PFSK-1 (cell line): ENCODE measurements at regions not wholly inside any gene's neighbourhood (a gene's known extent, or its start where the extent isn't known, plus 50 kb on each side); places are given as distances from the start of the nearest gene placed in this dataset.

ENCODE experiments used
- FOXP2 ChIP-seq: optimal IDR thresholded peaks from 2 replicates; pipeline ENCODE3; 2011; ENCODE audit warnings: borderline replicate concordance, control low read depth, inconsistent platforms; ENCODE audit not compliant: insufficient read depth; ENCODE audit errors: extremely low read length, extremely low read depth
- POLR2AphosphoS5 ChIP-seq: IDR thresholded peaks from 2 replicates; pipeline ENCODE4 v1.6.1; 2012; ENCODE audit warnings: low read depth, mild to moderate bottlenecking, control low read depth, low read length, moderate library complexity
- SIN3A ChIP-seq: IDR thresholded peaks from 2 replicates; pipeline ENCODE4 v1.6.1; 2012; ENCODE audit warnings: mild to moderate bottlenecking, low read length, moderate library complexity, borderline replicate concordance; ENCODE audit not compliant: insufficient read depth
- TAF1 ChIP-seq: IDR thresholded peaks from 2 replicates; pipeline ENCODE4 v1.6.1; 2012; ENCODE audit warnings: low read length, control low read depth, borderline replicate concordance; ENCODE audit not compliant: insufficient read depth
- TF ChIP-seq, protein P1 (sequence below), 2 experiments: IDR thresholded peaks; 2 replicates each; pipeline versions ENCODE4 v1.6.1 to v1.8.0; 2011 to 2012; ENCODE audit warnings: low read depth in 2 of 2, low read length in 2 of 2, control low read depth in 1 of 2, inconsistent platforms in 1 of 2, mild to moderate bottlenecking in 1 of 2, moderate library complexity in 1 of 2; ENCODE audit not compliant: insufficient read depth in 1 of 2

DNA sequence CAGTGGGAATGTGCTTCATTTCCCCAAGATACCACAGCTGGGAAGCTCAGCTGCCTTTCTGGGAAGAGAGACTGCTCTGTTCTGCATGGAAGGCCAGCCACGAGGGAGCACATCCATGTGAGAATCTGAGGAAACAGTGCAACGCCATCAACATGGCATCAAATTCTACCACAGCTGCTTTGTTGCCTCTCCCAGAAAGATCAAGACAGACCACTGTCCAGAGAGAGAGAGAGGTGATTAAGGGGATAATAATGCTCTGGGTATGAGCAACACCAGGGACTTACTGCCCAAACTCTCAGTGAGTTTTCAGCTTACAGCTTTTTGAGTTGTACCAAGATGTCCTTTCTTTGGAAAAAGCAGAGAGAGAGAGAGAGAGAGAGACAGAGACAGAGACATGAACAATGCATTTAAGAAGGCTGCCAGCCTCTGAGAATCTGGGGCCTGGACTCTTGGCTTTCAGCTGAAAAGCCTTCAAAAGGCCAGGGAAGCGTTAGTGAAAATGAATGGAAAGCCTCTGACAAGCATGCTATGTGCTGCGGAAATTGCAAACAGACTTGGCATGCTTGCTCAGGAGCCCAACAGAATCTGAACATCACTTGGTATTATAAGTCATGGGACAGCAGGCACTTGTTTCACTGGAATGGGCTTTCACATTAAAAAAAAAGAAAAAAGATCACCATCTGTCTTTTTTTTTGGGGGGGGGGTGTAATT, 223.1 kb downstream of the MAP2K6 start:
- no peak for TF ChIP-seq SIN3A
- TF ChIP-seq FOXP2: no peak
- no peak for TF ChIP-seq TAF1
- TF ChIP-seq, protein P1, sequence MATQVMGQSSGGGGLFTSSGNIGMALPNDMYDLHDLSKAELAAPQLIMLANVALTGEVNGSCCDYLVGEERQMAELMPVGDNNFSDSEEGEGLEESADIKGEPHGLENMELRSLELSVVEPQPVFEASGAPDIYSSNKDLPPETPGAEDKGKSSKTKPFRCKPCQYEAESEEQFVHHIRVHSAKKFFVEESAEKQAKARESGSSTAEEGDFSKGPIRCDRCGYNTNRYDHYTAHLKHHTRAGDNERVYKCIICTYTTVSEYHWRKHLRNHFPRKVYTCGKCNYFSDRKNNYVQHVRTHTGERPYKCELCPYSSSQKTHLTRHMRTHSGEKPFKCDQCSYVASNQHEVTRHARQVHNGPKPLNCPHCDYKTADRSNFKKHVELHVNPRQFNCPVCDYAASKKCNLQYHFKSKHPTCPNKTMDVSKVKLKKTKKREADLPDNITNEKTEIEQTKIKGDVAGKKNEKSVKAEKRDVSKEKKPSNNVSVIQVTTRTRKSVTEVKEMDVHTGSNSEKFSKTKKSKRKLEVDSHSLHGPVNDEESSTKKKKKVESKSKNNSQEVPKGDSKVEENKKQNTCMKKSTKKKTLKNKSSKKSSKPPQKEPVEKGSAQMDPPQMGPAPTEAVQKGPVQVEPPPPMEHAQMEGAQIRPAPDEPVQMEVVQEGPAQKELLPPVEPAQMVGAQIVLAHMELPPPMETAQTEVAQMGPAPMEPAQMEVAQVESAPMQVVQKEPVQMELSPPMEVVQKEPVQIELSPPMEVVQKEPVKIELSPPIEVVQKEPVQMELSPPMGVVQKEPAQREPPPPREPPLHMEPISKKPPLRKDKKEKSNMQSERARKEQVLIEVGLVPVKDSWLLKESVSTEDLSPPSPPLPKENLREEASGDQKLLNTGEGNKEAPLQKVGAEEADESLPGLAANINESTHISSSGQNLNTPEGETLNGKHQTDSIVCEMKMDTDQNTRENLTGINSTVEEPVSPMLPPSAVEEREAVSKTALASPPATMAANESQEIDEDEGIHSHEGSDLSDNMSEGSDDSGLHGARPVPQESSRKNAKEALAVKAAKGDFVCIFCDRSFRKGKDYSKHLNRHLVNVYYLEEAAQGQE (IDR thresholded peaks at IDR 0.05; ENCODE audit: insufficient read depth in 1 of 2, low read depth in 2 of 2, low read length in 2 of 2): no peak
- no peak for TF ChIP-seq POLR2AphosphoS5

DNA sequence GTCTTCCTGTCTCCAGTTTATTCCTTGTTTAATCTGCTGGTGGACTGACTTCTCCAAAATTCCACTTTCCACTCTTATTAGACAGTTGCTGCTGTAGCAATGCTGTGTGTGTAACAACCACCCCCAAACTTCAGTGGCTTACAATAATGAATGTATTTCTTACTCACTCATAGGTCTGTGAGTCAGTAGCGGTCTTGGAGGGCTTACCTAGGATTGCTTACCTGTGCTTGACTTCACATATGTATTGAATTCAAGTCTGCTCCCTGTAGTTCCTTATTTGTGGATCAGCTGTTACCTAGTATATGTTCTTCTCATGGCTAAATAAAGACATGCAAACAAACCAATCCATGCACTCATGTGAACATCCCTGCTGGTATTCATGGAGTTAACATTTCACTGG, 224.6 kb downstream of the MAP2K6 start:
- TF ChIP-seq, protein P1 (IDR thresholded peaks at IDR 0.05; ENCODE audit: insufficient read depth in 1 of 2, low read depth in 2 of 2, low read length in 2 of 2): no peak
- TF ChIP-seq POLR2AphosphoS5: no peak
- TF ChIP-seq TAF1: no peak
- no peak for TF ChIP-seq FOXP2
- TF ChIP-seq SIN3A: no peak

DNA sequence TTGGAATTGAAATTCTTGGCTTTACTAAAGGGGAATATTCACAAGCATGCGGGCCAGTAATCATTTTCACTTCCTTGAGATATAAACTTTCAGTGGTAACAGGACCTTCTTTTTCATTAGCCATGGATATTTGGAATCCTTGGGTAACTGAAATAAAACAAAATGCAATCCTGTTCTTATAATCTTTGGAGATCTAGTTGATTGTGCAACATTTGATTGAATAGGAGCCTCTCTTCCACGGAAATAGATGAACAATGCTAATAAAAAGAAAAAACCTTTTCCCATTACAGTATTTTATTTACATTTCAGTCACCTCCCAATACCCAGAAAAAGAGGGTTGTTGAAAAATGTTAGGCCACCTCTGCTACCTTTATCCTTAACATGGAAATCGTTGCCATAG, 225.6 kb downstream of the MAP2K6 start:
- TF ChIP-seq SIN3A (no peak), FOXP2 (no peak), POLR2AphosphoS5 (no peak), TAF1 (no peak)
- TF ChIP-seq, protein P1 (IDR thresholded peaks at IDR 0.05; ENCODE audit: insufficient read depth in 1 of 2, low read depth in 2 of 2, low read length in 2 of 2): no peak

DNA sequence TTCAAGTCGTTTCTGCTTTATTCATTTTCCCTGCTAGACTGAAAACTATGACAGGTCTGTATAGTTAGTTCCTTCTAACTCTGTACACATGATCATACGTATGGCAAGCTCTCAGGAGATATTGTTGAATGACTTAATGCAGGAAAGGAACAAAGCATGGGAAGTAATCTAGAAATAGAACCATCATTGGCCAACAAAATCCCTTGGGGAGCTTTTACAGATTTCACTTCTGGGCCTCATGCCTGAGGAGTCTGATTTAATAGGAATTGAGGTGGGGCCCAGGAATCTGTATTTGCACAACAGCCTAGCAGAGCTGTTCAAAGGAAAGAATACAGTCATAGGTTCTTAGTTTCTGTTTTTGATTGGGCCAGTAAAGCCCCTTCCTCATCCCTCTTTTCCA, 229.2 kb downstream of the MAP2K6 start:
- TF ChIP-seq TAF1 (no peak), POLR2AphosphoS5 (no peak), SIN3A (no peak), FOXP2 (no peak)
- TF ChIP-seq, protein P1 (IDR thresholded peaks at IDR 0.05; ENCODE audit: insufficient read depth in 1 of 2, low read depth in 2 of 2, low read length in 2 of 2): no peak

DNA sequence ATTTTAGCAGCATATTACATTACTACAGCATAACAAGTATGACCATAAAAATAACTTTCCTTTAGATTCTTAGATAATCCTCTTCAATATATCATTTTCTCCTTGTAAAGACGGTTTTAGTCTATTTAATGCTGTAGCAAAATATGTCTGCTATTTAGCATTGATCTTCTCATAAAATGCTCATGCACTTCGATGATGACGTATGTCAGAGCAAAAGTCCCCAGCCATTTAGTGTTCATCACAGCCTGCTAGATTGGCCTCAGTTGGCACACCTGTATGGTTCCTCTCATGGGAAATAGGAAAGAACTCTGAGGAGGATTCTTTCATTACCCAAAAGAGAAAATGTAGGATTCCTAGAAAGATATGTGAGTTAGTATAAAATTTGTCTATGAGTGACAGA, 232.2 kb downstream of the MAP2K6 start:
- TF ChIP-seq TAF1: no peak
- no peak for TF ChIP-seq SIN3A
- TF ChIP-seq, protein P1 (IDR thresholded peaks at IDR 0.05; ENCODE audit: insufficient read depth in 1 of 2, low read depth in 2 of 2, low read length in 2 of 2): no peak
- no peak for TF ChIP-seq FOXP2
- TF ChIP-seq POLR2AphosphoS5: no peak
